ENCODE measurements at regions not wholly inside any gene's neighbourhood (a gene's known extent, or its start where the extent isn't known, plus 50 kb on each side); places are given as distances from the start of the nearest gene placed in this dataset.

- H3K79me2 ChIP-seq (replicated peaks; ENCODE audit: insufficient read depth, low read length), result no peaks in the 10 kb centered on the region
- H3K4me2 ChIP-seq (ENCODE audit: low read length), result no peak overlapping the region
- no peaks in the 10 kb centered on the region for H3F3A ChIP-seq (ENCODE audit: insufficient read depth, low read length, poor library complexity, severe bottlenecking)
- no peaks in the 10 kb centered on the region for H3K27me3 ChIP-seq (ENCODE audit: insufficient read depth, low read depth, low read length)
- no peak overlapping the region for H2AFZ ChIP-seq (ENCODE audit: low read depth, low read length)
- no peak overlapping the region for H3K27ac ChIP-seq (ENCODE audit: low read length)
- no peaks in the 10 kb centered on the region for H4K20me1 ChIP-seq (ENCODE audit: insufficient read depth)
- H3K36me3 ChIP-seq (ENCODE audit: insufficient read depth, low read length), result no peaks in the 10 kb centered on the region
- H3K9ac ChIP-seq (ENCODE audit: low read length), result no peak overlapping the region
- no peaks in the 10 kb centered on the region for H3K9me2 ChIP-seq (ENCODE audit: insufficient read depth, low read length)
- no peak for TF ChIP-seq CTCF (IDR thresholded peaks at IDR 0.05; ENCODE audit: poor library complexity, severe bottlenecking)
- TF ChIP-seq REST (IDR thresholded peaks at IDR 0.05; ENCODE audit: borderline replicate concordance), result no peak
- TF ChIP-seq EZH2 (IDR thresholded peaks at IDR 0.05; ENCODE audit: borderline replicate concordance, insufficient read depth, low read length, poor library complexity, severe bottlenecking), result no peak
- TF ChIP-seq TAF1 (IDR thresholded peaks at IDR 0.05; ENCODE audit: low read depth), result no peak
- H3K4me3 ChIP-seq (ENCODE audit: low read length), result no peak overlapping the region
- no peaks in the 10 kb centered on the region for H3K9me3 ChIP-seq (ENCODE audit: low read length)
These were observed 1265.4 kb upstream of the GJE1 start for GRCh38 chr6:140867336-140867735.

- no peak overlapping the region for H3K27ac ChIP-seq (ENCODE audit: low read length)
- no peak overlapping the region for H2AFZ ChIP-seq (ENCODE audit: low read depth, low read length)
- no peaks in the 10 kb centered on the region for H3K27me3 ChIP-seq (ENCODE audit: insufficient read depth, low read depth, low read length)
- no peaks in the 10 kb centered on the region for H3F3A ChIP-seq (ENCODE audit: insufficient read depth, low read length, poor library complexity, severe bottlenecking)
- TF ChIP-seq TAF1 (IDR thresholded peaks at IDR 0.05; ENCODE audit: low read depth) (no peak), RAD21 (conservative IDR thresholded peaks at IDR 0.05) (no peak), REST (IDR thresholded peaks at IDR 0.05; ENCODE audit: borderline replicate concordance) (no peak), SMC3 (conservative IDR thresholded peaks at IDR 0.05; ENCODE audit: poor library complexity) (no peak), MXI1 (conservative IDR thresholded peaks at IDR 0.05; ENCODE audit: poor library complexity, severe bottlenecking) (no peak)
- no peak overlapping the region for H3K4me3 ChIP-seq (ENCODE audit: low read length)
- no peaks in the 10 kb centered on the region for H3K9me3 ChIP-seq (ENCODE audit: low read length)
- H3K79me2 ChIP-seq (replicated peaks; ENCODE audit: insufficient read depth, low read length), result no peaks in the 10 kb centered on the region
- no peaks in the 10 kb centered on the region for H3K36me3 ChIP-seq (ENCODE audit: insufficient read depth, low read length)
- no peak overlapping the region for H3K4me2 ChIP-seq (ENCODE audit: low read length)
- no peaks in the 10 kb centered on the region for H4K20me1 ChIP-seq (ENCODE audit: insufficient read depth)
- H3K9me2 ChIP-seq (ENCODE audit: insufficient read depth, low read length), result no peaks in the 10 kb centered on the region
- H3K9ac ChIP-seq (ENCODE audit: low read length), result no peak overlapping the region
These were observed 1274.2 kb upstream of the GJE1 start for GRCh38 chr6:140858381-140858971.

All from neural cell (in vitro differentiated cells).